OCI-LY1 (cell line): ENCODE measurements at regions not wholly inside any gene's neighbourhood (a gene's known extent, or its start where the extent isn't known, plus 50 kb on each side); places are given as distances from the start of the nearest gene placed in this dataset.
"Not testable (repeated sequence)": the region's sequence is repeated elsewhere in the genome, so short reads cannot be mapped to it uniquely, and the experiment has no call there.

Experiments used
- H2AFZ ChIP-seq: fragments of 200-600 bp; sonication (generic), shearing (Covaris generic); 2 replicates; pipeline ENCODE4 v1.6.0; 2014; ENCODE audit warnings: antibody characterized with exemption, mild to moderate bottlenecking, low read length
- H3F3A ChIP-seq: fragments of 200-600 bp; sonication (generic), shearing (Covaris generic); 2 replicates; pipeline ENCODE4 v1.6.0; 2014; ENCODE audit warnings: mild to moderate bottlenecking, antibody characterized with exemption, low read length, moderate library complexity; ENCODE audit not compliant: insufficient read depth
- H3K27ac ChIP-seq: fragments of 200-600 bp; sonication (generic); 2 replicates; pipeline ENCODE4 v1.5.1; 2014; ENCODE audit warnings: low read length, mixed run types, mild to moderate bottlenecking, low read depth; ENCODE audit not compliant: poor library complexity, severe bottlenecking
- H3K27me3 ChIP-seq: fragments of 200-600 bp; sonication (generic); 2 replicates; pipeline ENCODE4 v1.6.0; 2014; ENCODE audit warnings: antibody characterized with exemption, mild to moderate bottlenecking, low read length, moderate library complexity; ENCODE audit not compliant: insufficient read depth
- H3K36me3 ChIP-seq: fragments of 200-600 bp; sonication (generic); 2 replicates; pipeline ENCODE4 v1.6.1; 2014; ENCODE audit warnings: mild to moderate bottlenecking, antibody characterized with exemption, low read length, moderate library complexity, mixed read lengths; ENCODE audit not compliant: insufficient read depth
- H3K4me1 ChIP-seq: fragments of 200-600 bp; sonication (generic); 2 replicates; pipeline ENCODE4 v1.5.1; 2014; ENCODE audit warnings: mild to moderate bottlenecking, low read length, moderate library complexity; ENCODE audit not compliant: insufficient read depth, severe bottlenecking
- H3K4me2 ChIP-seq: fragments of 200-600 bp; sonication (generic), shearing (Covaris generic); 2 replicates; pipeline ENCODE4 v1.6.1; 2014; ENCODE audit warnings: low read length
- H3K4me3 ChIP-seq: fragments of 200-600 bp; sonication (generic); 2 replicates; pipeline ENCODE4 v1.5.1; 2014; ENCODE audit warnings: low read length, low read depth, mild to moderate bottlenecking, mixed read lengths; ENCODE audit not compliant: poor library complexity, severe bottlenecking
- H3K79me2 ChIP-seq: fragments of 200-600 bp; shearing (Covaris generic); 2 replicates; pipeline ENCODE4 v1.6.1; 2016; ENCODE audit warnings: mixed run types, low read length, mixed read lengths; ENCODE audit not compliant: insufficient read depth
- H3K9ac ChIP-seq: fragments of 200-600 bp; sonication (generic), shearing (Covaris generic); 2 replicates; pipeline ENCODE4 v1.6.1; 2014; ENCODE audit warnings: mild to moderate bottlenecking, low read length, mixed read lengths
- H3K9me2 ChIP-seq: fragments of 200-600 bp; sonication (generic), shearing (Covaris generic); 2 replicates; pipeline ENCODE4 v1.6.1; 2014; ENCODE audit warnings: low read depth, mild to moderate bottlenecking, low read length, mixed read lengths
- H3K9me3 ChIP-seq: fragments of 200-600 bp; shearing (Covaris generic); 2 replicates; pipeline ENCODE4 v1.6.1; 2014; ENCODE audit warnings: low read length, mixed read lengths
- H4K20me1 ChIP-seq: fragments of 200-600 bp; sonication (generic), shearing (Covaris generic); 2 replicates; pipeline ENCODE4 v1.6.0; 2016; ENCODE audit warnings: mild to moderate bottlenecking, low read length; ENCODE audit not compliant: insufficient read depth
- CTCF ChIP-seq: fragments of 200-600 bp; sonication (generic), shearing (Covaris generic); IDR thresholded peaks from 2 replicates; pipeline ENCODE4 v1.5.1; 2017; ENCODE audit warnings: mild to moderate bottlenecking, antibody characterized with exemption, low read length, moderate library complexity, mixed read lengths
- EZH2 ChIP-seq: fragments of 200-600 bp; sonication (generic), shearing (Covaris generic); IDR thresholded peaks from 2 replicates; pipeline ENCODE4 v1.8.0; 2017; ENCODE audit warnings: borderline replicate concordance, mixed run types, mild to moderate bottlenecking, antibody characterized with exemption, low read length, moderate library complexity, mixed read lengths

- H2AFZ ChIP-seq, result no peak overlapping the region
Measured at GRCh38 chr10:35874311-35875015, 232.4 kb upstream of the FZD8 start.

GRCh38 chr10:35872671-35873070 is 230.6 kb upstream of the FZD8 start:
- Histone ChIP-seq H3K4me1 (no peaks in the 10 kb centered on the region), H3K36me3 (no peaks in the 10 kb centered on the region), H3K79me2 (no peaks in the 10 kb centered on the region), H4K20me1 (no peaks in the 10 kb centered on the region), H3K4me2 (no peak overlapping the region), H3K27ac (no peak overlapping the region), H2AFZ (no peak overlapping the region), H3F3A (no peaks in the 10 kb centered on the region), H3K27me3 (no peaks in the 10 kb centered on the region), H3K9me3 (no peaks in the 10 kb centered on the region), H3K9me2 (no peaks in the 10 kb centered on the region), H3K9ac (no peak overlapping the region), H3K4me3 (no peak overlapping the region)
- TF ChIP-seq EZH2, result no peak
- TF ChIP-seq CTCF, result no peak

More at GRCh38 chr10:35874311-35875015, 232.4 kb upstream of the FZD8 start:
- Histone ChIP-seq H3K79me2 (no peaks in the 10 kb centered on the region), H3F3A (no peaks in the 10 kb centered on the region), H3K4me3 (no peak overlapping the region), H3K4me1 (no peaks in the 10 kb centered on the region), H3K4me2 (no peak overlapping the region), H4K20me1 (no peaks in the 10 kb centered on the region), H3K9me3 (no peaks in the 10 kb centered on the region), H3K27ac (no peak overlapping the region), H3K36me3 (no peaks in the 10 kb centered on the region), H3K9ac (no peak overlapping the region), H3K9me2 (no peaks in the 10 kb centered on the region), H3K27me3 (no peaks in the 10 kb centered on the region)
- TF ChIP-seq EZH2 (no peak), CTCF (no peak)

GRCh38 chr10:35870665-35871310 is 228.7 kb upstream of the FZD8 start:
- Histone ChIP-seq H3K9me3 (no peaks in the 10 kb centered on the region), H3K4me3 (no peak overlapping the region), H3F3A (no peaks in the 10 kb centered on the region), H3K79me2 (no peaks in the 10 kb centered on the region), H3K9ac (no peak overlapping the region), H3K9me2 (no peaks in the 10 kb centered on the region), H3K4me1 (no peaks in the 10 kb centered on the region), H3K27me3 (no peaks in the 10 kb centered on the region), H3K36me3 (no peaks in the 10 kb centered on the region), H3K4me2 (no peak overlapping the region), H4K20me1 (no peaks in the 10 kb centered on the region), H3K27ac (no peak overlapping the region), H2AFZ (no peak overlapping the region)
- no peak for TF ChIP-seq EZH2
- TF ChIP-seq CTCF, result no peak

- not testable (repeated sequence) for H3K9me3 ChIP-seq, H3K4me2 ChIP-seq, H2AFZ ChIP-seq, H3K27me3 ChIP-seq, H3K36me3 ChIP-seq, H3K79me2 ChIP-seq, H3K4me1 ChIP-seq, H3K9ac ChIP-seq, H3K27ac ChIP-seq, H3K4me3 ChIP-seq, H3K9me2 ChIP-seq, H4K20me1 ChIP-seq, H3F3A ChIP-seq
Measured at GRCh38 chr10:35858676-35859283, 216.7 kb upstream of the FZD8 start.
